GM12801 (cell line): ENCODE measurements at regions not wholly inside any gene's neighbourhood (a gene's known extent, or its start where the extent isn't known, plus 50 kb on each side); places are given as distances from the start of the nearest gene placed in this dataset.

ENCODE experiments used
- TF ChIP-seq, protein P1 (sequence below): IDR thresholded peaks from one replicate; pipeline ENCODE4 v1.5.1; 2011; ENCODE audit warnings: control low read depth; ENCODE audit not compliant: insufficient read length; ENCODE audit errors: extremely low read depth

DNA sequence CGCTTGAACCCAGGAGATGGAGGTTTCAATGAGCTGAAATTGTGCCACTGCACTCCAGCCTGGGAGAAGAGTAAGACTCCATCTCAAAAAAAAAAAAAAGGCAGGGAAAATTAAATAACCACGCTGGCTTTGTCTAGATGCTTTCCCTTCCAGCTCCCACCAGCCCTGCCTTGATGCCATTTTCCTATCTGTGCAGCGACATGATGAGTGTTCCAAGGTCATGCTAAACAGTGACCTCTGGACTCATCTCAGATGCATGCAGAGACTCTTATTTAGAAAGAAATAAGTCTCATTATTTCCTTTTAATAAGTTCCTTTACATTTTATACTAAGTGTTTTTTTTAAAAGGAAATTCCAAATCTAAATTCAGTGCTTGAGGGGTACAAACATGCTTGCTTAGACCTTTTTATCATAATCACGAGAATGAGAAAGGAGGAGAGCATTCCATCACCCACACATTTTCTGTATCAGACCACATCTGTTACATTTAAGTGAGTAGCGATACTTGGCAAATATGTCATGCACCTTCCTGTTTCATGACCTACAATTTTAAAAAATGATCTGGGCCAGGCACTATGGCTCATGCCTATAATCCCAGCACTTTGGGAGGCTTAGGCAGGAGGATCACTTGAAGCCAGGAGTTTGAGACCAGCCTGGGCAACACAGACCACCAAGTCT is 101.1 kb upstream of the RREB1 start:
- TF ChIP-seq, protein P1, sequence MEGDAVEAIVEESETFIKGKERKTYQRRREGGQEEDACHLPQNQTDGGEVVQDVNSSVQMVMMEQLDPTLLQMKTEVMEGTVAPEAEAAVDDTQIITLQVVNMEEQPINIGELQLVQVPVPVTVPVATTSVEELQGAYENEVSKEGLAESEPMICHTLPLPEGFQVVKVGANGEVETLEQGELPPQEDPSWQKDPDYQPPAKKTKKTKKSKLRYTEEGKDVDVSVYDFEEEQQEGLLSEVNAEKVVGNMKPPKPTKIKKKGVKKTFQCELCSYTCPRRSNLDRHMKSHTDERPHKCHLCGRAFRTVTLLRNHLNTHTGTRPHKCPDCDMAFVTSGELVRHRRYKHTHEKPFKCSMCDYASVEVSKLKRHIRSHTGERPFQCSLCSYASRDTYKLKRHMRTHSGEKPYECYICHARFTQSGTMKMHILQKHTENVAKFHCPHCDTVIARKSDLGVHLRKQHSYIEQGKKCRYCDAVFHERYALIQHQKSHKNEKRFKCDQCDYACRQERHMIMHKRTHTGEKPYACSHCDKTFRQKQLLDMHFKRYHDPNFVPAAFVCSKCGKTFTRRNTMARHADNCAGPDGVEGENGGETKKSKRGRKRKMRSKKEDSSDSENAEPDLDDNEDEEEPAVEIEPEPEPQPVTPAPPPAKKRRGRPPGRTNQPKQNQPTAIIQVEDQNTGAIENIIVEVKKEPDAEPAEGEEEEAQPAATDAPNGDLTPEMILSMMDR: no peak

DNA sequence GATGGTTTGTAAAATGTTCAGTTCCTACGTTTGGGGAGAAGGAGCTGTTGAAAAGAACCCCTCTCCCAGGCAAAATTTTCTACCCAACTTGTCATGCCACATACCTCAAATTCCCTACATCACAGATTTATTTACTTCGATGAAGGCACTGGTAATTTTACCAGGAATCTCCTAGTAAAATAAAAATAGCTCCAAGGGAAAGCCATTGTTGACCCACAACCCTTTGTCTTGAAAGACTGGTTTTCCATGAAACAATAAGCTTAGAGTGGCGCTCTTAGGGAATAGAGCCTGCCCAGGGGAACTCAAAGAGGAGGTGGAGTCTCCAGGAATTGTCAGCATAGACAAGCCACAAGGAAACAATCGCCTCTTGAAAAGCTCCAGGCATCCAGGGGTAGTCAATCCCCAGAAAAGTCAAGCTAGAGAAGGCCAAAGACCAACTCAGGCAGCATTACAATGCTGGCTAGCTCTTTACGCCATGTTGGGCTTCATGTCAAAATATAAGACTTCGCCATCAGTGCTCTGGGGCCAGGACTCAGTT is 99.2 kb upstream of the RREB1 start:
- TF ChIP-seq, protein P1: no peak

DNA sequence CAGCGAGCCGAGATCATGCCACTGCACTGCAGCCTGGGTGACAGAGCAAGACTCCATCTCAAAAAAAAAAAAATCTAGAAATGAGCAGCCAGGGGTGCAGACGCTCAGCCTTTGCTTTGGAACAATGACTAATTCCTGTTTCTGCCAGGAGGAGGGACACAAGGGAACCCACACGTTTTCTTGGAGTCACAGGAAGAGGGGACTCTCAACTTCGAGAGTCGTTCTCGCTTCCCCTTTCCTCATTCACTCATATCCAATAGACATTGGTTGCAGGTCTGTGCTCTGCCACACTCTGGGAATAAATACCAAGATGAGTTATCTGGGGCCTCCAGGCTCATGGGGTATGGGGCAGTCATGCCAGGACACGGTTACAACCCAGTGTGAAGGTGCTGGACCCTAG is 91.5 kb upstream of the RREB1 start:
- TF ChIP-seq, protein P1: no peak

DNA sequence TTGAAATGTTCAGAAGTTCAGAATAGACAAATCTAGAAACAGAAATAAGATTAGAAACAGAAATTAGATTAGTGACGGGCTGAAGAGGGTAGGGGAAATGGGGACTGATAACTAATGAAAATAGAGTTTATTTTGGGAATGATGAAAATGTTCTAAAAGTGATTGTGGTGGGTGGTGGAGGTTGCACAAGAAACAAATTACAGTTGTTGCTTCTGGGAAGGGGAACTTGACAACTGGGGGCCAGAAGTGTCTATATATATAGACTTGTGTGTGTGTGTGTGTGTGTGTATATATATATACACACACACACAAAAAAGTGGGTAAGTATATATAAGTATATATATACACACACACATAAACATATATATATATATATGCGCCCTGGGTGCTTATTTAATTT is 86.5 kb upstream of the RREB1 start:
- TF ChIP-seq, protein P1: no peak

DNA sequence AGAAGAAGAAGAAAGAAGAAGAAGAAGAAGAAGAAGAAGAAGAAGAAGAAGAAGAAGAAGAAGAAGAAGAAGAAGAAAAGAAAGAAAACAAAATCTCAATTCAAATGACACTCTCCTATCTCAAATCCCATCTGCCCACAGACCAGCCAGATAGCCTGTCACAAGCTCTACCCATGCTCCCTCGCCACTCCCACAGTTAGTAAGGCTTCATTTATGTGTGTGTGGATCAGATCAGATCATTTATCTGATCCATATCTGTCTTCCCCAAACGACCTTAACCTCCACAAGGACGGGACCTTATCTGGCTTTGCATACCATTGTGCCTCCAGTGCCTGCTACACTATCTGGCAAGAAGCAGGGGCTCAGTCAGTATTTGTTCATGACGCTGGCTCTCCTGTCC is 81.9 kb upstream of the RREB1 start:
- TF ChIP-seq, protein P1: no peak

DNA sequence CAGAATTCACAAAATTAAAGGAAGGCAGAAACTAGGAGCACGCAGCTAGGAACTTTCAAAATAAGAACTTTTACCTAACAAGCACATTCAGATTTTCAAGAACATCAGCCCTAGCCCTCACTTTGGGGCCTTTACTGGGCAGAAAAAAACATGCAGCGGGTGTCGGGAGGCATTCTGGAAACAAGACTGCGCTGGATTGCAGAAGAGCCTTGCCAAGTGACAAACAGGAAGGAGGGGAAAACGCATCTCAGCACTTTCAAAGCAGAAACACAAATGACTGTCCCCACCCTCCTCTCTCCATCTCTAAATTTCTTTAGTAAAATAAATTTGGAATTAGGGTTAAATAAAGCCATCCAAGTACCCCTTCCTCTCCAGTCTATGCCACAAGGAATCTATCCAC is 74.6 kb upstream of the RREB1 start:
- TF ChIP-seq, protein P1: no peak

DNA sequence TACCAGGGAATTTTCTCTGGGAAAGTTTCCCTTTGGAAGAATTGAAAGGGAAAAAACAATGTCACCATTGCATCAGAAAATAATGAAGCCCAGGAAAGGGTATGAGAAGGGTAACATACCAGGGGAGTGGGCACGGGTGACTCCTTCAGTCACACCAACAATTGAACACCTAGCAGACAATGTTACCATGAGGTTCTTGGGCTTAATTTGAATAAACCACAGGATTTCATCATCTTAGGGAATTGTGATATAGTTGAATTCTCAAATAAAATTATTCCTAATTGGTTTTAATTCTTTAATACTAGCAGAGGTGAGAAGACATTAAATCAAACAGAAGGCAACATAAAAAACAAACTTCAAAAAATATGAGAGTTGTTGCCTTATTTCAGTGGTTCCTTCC is 73.7 kb upstream of the RREB1 start:
- TF ChIP-seq, protein P1: no peak

DNA sequence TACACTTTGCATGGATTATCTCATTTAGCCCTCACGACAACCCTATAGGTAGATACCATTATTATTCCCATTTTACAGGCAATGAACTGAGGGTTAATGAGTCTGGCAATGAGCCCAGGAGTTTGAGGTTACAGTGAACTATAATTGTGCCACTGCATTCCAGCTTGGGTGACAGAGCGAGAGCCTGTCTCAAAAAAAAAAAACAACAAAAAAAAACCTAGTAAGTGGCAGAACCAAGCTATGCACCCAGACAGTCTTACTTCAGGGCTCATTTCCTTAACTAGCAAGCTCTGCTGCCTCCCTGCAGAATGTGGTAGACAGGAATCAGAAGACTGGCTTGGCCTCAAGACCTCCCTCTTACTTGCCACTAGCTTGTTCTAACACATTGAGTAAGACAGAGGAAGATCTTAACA is 71.9 kb upstream of the RREB1 start:
- TF ChIP-seq, protein P1: no peak
